ENCODE measurements at regions not wholly inside any gene's neighbourhood (a gene's known extent, or its start where the extent isn't known, plus 50 kb on each side); places are given as distances from the start of the nearest gene placed in this dataset.

DNA sequence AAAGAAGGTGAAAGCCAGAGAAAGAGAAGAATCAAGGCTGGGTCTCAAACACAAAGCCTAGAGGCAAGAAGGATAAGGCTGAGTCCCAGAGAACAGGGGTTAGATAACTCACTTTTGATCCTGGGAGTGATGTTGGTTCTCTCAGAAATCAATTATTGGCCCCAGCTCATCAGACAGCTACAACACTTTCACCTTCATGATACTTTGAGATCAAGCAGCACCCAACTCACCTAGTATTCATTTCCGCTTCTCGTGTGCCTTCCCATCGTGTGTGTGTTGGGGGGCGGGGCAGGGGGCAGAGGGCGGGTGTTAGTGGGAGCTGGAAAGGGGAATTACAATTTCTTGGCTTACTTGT lies 92.2 kb upstream of the RAD23B start:
- no peaks in the 10 kb centered on the region for H3K9me2 ChIP-seq (replicated peaks; ENCODE audit: low read depth, low read length)
- no peak overlapping the region for H2AFZ ChIP-seq (ENCODE audit: low read length)
- no peaks in the 10 kb centered on the region for H3F3A ChIP-seq (ENCODE audit: low read depth)
- H3K27me3 ChIP-seq (ENCODE audit: insufficient read depth, low read length, poor library complexity, severe bottlenecking), result no peaks in the 10 kb centered on the region
- H3K4me2 ChIP-seq (ENCODE audit: low read depth, low read length, poor library complexity, severe bottlenecking), result no peak overlapping the region
- no peaks in the 10 kb centered on the region for H4K20me1 ChIP-seq (ENCODE audit: insufficient read depth, low read length, poor library complexity, severe bottlenecking)
- H3K79me2 ChIP-seq (ENCODE audit: insufficient read depth, low read length), result no peaks in the 10 kb centered on the region
- no peaks in the 10 kb centered on the region for H3K9me3 ChIP-seq (ENCODE audit: insufficient read depth, low read depth, low read length)
- no peak overlapping the region for H3K9ac ChIP-seq (ENCODE audit: low read depth, low read length, poor library complexity, severe bottlenecking)
- no peaks in the 10 kb centered on the region for H3K36me3 ChIP-seq (ENCODE audit: insufficient read depth, low read length)
- no peak overlapping the region for H3K4me3 ChIP-seq (ENCODE audit: low read length, poor library complexity, severe bottlenecking)
- TF ChIP-seq, protein P1, sequence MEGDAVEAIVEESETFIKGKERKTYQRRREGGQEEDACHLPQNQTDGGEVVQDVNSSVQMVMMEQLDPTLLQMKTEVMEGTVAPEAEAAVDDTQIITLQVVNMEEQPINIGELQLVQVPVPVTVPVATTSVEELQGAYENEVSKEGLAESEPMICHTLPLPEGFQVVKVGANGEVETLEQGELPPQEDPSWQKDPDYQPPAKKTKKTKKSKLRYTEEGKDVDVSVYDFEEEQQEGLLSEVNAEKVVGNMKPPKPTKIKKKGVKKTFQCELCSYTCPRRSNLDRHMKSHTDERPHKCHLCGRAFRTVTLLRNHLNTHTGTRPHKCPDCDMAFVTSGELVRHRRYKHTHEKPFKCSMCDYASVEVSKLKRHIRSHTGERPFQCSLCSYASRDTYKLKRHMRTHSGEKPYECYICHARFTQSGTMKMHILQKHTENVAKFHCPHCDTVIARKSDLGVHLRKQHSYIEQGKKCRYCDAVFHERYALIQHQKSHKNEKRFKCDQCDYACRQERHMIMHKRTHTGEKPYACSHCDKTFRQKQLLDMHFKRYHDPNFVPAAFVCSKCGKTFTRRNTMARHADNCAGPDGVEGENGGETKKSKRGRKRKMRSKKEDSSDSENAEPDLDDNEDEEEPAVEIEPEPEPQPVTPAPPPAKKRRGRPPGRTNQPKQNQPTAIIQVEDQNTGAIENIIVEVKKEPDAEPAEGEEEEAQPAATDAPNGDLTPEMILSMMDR (conservative IDR thresholded peaks at IDR 0.05; ENCODE audit: low read length), result no peak
- TF ChIP-seq EZH2phosphoT487 (IDR thresholded peaks at IDR 0.05; ENCODE audit: borderline replicate concordance), result no peak
- no peaks in the 10 kb centered on the region for H3K4me1 ChIP-seq (ENCODE audit: insufficient read depth, low read length, poor library complexity, severe bottlenecking)

DNA sequence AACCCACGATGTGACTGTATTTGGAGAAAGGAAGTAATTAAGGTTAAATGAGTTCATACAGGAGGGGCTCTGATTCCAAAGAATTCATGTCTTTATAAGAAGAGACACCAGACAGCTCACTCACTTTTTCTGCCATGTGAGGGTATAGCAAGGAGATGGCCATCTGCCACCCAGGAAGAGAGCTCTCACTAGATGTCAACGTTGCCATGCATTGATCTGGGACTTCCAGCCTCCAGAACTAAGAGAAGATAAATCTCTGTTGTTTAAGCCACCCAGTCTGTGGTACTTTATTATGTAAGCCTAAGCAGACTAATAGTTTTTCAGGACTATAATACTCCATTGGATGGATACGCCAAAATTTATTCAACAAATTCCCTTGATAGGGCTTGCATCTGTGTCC lies 89.8 kb upstream of the RAD23B start:
- no peak for TF ChIP-seq EZH2phosphoT487 (IDR thresholded peaks at IDR 0.05; ENCODE audit: borderline replicate concordance)
- TF ChIP-seq, protein P1 (conservative IDR thresholded peaks at IDR 0.05; ENCODE audit: low read length), result no peak
- no peaks in the 10 kb centered on the region for H3K4me1 ChIP-seq (ENCODE audit: insufficient read depth, low read length, poor library complexity, severe bottlenecking)
- H3K4me3 ChIP-seq (ENCODE audit: low read length, poor library complexity, severe bottlenecking), result no peak overlapping the region
- no peaks in the 10 kb centered on the region for H3K36me3 ChIP-seq (ENCODE audit: insufficient read depth, low read length)
- H3F3A ChIP-seq (ENCODE audit: low read depth), result no peaks in the 10 kb centered on the region
- H3K4me2 ChIP-seq (ENCODE audit: low read depth, low read length, poor library complexity, severe bottlenecking), result no peak overlapping the region
- H2AFZ ChIP-seq (ENCODE audit: low read length), result no peak overlapping the region
- no peaks in the 10 kb centered on the region for H3K27me3 ChIP-seq (ENCODE audit: insufficient read depth, low read length, poor library complexity, severe bottlenecking)
- no peaks in the 10 kb centered on the region for H3K9me3 ChIP-seq (ENCODE audit: insufficient read depth, low read depth, low read length)
- H3K9ac ChIP-seq (ENCODE audit: low read depth, low read length, poor library complexity, severe bottlenecking), result no peak overlapping the region
- H3K79me2 ChIP-seq (ENCODE audit: insufficient read depth, low read length), result no peaks in the 10 kb centered on the region
- no peaks in the 10 kb centered on the region for H4K20me1 ChIP-seq (ENCODE audit: insufficient read depth, low read length, poor library complexity, severe bottlenecking)
- no peaks in the 10 kb centered on the region for H3K9me2 ChIP-seq (replicated peaks; ENCODE audit: low read depth, low read length)

DNA sequence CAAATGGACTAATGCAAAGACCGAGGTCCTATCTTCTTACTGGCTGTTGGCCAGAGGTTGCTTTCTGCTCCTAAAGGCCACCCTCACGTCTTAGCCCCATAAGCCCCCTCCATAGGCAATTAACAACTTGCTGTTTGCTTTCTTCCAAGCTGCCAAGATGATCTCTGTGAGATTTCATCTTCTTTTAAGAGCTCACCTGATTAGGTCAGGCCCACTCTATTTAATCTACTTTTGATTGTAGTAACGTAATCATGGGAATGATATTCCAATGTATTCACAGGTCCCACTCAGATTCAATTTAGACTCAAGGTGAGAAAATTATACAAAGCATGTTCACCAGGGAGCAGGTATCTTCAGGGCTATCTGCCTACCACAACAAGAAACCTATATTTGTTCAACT lies 84.4 kb upstream of the RAD23B start:
- no peak overlapping the region for H3K4me3 ChIP-seq (ENCODE audit: low read length, poor library complexity, severe bottlenecking)
- no peak overlapping the region for H3K4me2 ChIP-seq (ENCODE audit: low read depth, low read length, poor library complexity, severe bottlenecking)
- no peak for TF ChIP-seq EZH2phosphoT487 (IDR thresholded peaks at IDR 0.05; ENCODE audit: borderline replicate concordance)
- TF ChIP-seq, protein P1 (conservative IDR thresholded peaks at IDR 0.05; ENCODE audit: low read length), result no peak
- H3K9me3 ChIP-seq (ENCODE audit: insufficient read depth, low read depth, low read length), result no peaks in the 10 kb centered on the region
- no peak overlapping the region for H3K9ac ChIP-seq (ENCODE audit: low read depth, low read length, poor library complexity, severe bottlenecking)
- H3K4me1 ChIP-seq (ENCODE audit: insufficient read depth, low read length, poor library complexity, severe bottlenecking), result no peaks in the 10 kb centered on the region
- no peaks in the 10 kb centered on the region for H3K27me3 ChIP-seq (ENCODE audit: insufficient read depth, low read length, poor library complexity, severe bottlenecking)
- no peaks in the 10 kb centered on the region for H3K9me2 ChIP-seq (replicated peaks; ENCODE audit: low read depth, low read length)
- H3F3A ChIP-seq (ENCODE audit: low read depth), result no peaks in the 10 kb centered on the region
- no peaks in the 10 kb centered on the region for H3K79me2 ChIP-seq (ENCODE audit: insufficient read depth, low read length)
- H2AFZ ChIP-seq (ENCODE audit: low read length), result no peak overlapping the region
- H4K20me1 ChIP-seq (ENCODE audit: insufficient read depth, low read length, poor library complexity, severe bottlenecking), result no peaks in the 10 kb centered on the region
- H3K36me3 ChIP-seq (ENCODE audit: insufficient read depth, low read length), result no peaks in the 10 kb centered on the region

Data from Loucy (cell line).